OCI-LY3 (cell line): ENCODE measurements at regions not wholly inside any gene's neighbourhood (a gene's known extent, or its start where the extent isn't known, plus 50 kb on each side); places are given as distances from the start of the nearest gene placed in this dataset.

Experiments used
- CTCF ChIP-seq: fragments of 200-600, 300-600 bp; sonication (generic); IDR thresholded peaks from 2 replicates; pipeline ENCODE4 v1.5.1; 2014; ENCODE audit warnings: antibody characterized with exemption, low read length, low read depth
- EZH2phosphoT487 ChIP-seq: fragments of 200-600 bp; shearing (Covaris generic); IDR thresholded peaks from 2 replicates; pipeline ENCODE4 v1.6.1; 2018; ENCODE audit warnings: antibody characterized with exemption, mixed run types, low read depth

- TF ChIP-seq CTCF (no peak), EZH2phosphoT487 (no peak)
Measured at GRCh38 chr4:44916411-44916810, 190.1 kb upstream of the GNPDA2 start.
